ENCODE measurements at regions not wholly inside any gene's neighbourhood (a gene's known extent, or its start where the extent isn't known, plus 50 kb on each side); places are given as distances from the start of the nearest gene placed in this dataset.

DNA sequence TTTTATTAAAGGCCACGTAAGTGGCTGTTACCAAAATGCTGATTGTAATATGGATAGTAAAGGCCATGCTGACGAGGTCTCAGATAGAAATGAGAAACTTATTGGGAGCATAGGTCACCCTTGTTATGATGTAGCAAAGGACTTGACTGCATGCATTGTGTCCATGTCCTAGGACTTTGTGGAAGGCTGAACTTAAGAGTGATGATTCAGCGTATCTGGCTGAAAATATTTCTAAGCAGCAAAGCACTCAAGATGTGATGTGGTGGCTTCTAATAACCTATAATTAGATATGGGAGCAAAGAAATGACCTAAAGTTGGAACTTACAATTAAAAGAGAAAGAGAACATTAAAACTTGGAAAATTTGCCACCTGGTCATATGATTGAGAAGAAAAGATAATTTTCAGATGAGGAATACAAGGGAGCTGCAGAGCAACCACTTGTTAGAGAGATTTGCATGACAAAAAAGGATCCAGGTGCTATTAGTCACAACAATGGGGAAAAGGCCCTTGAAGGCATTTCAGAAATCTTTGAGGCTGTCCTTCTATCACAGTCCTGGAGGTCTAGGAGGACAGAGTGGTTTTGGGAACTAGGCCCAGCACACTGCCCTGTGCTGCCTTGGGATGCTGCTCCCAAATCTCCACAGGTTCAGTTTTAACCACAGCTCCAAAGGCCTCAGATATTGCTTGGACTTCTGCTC, 793.7 kb upstream of the LCORL start:
- TF ChIP-seq, protein P1, sequence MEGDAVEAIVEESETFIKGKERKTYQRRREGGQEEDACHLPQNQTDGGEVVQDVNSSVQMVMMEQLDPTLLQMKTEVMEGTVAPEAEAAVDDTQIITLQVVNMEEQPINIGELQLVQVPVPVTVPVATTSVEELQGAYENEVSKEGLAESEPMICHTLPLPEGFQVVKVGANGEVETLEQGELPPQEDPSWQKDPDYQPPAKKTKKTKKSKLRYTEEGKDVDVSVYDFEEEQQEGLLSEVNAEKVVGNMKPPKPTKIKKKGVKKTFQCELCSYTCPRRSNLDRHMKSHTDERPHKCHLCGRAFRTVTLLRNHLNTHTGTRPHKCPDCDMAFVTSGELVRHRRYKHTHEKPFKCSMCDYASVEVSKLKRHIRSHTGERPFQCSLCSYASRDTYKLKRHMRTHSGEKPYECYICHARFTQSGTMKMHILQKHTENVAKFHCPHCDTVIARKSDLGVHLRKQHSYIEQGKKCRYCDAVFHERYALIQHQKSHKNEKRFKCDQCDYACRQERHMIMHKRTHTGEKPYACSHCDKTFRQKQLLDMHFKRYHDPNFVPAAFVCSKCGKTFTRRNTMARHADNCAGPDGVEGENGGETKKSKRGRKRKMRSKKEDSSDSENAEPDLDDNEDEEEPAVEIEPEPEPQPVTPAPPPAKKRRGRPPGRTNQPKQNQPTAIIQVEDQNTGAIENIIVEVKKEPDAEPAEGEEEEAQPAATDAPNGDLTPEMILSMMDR (IDR thresholded peaks at IDR 0.05): no peak
- no peak for TF ChIP-seq EP300 (IDR thresholded peaks at IDR 0.05)
- no peak for TF ChIP-seq POLR2A (IDR thresholded peaks at IDR 0.05)
- no peak for TF ChIP-seq POLR2AphosphoS5 (IDR thresholded peaks at IDR 0.05)
